Nephron (organoid): ENCODE measurements at regions not wholly inside any gene's neighbourhood (a gene's known extent, or its start where the extent isn't known, plus 50 kb on each side); places are given as distances from the start of the nearest gene placed in this dataset.
"Not testable (repeated sequence)": the region's sequence is repeated elsewhere in the genome, so short reads cannot be mapped to it uniquely, and the experiment has no call there.

Experiments
- H3K27ac Mint-ChIP-seq, 3 experiments: 2 replicates each; pipeline ENCODE4 v1.8.0; 2020; ENCODE audit warnings: mixed read lengths in 3 of 3, mild to moderate bottlenecking in 2 of 3, moderate library complexity in 1 of 3
- H3K27me3 Mint-ChIP-seq: 2 replicates; pipeline ENCODE4 v1.8.0; 2021; ENCODE audit warnings: low read depth, mild to moderate bottlenecking, moderate library complexity, mixed read lengths
- H3K36me3 Mint-ChIP-seq: 2 replicates; pipeline ENCODE4 v1.8.0; 2020; ENCODE audit warnings: low read depth, mixed read lengths
- H3K4me1 Mint-ChIP-seq: 2 replicates; pipeline ENCODE4 v1.8.0; 2020; ENCODE audit warnings: mixed read lengths
- H3K4me3 Mint-ChIP-seq, 3 experiments: 2 replicates each; pipeline ENCODE4 v1.8.0; 2020; ENCODE audit warnings: mild to moderate bottlenecking in 3 of 3, mixed read lengths in 3 of 3, moderate library complexity in 2 of 3
- H3K9me3 Mint-ChIP-seq: 2 replicates; pipeline ENCODE4 v1.8.0; 2020; ENCODE audit warnings: mixed read lengths
- CTCF ChIP-seq, 3 experiments: fragments of 200-600 bp; sonication (generic); IDR thresholded peaks; one replicate each; pipeline ENCODE4 v1.5.0; 2021; ENCODE audit warnings: antibody characterized with exemption in 3 of 3; ENCODE audit not compliant: unreplicated experiment in 3 of 3

DNA sequence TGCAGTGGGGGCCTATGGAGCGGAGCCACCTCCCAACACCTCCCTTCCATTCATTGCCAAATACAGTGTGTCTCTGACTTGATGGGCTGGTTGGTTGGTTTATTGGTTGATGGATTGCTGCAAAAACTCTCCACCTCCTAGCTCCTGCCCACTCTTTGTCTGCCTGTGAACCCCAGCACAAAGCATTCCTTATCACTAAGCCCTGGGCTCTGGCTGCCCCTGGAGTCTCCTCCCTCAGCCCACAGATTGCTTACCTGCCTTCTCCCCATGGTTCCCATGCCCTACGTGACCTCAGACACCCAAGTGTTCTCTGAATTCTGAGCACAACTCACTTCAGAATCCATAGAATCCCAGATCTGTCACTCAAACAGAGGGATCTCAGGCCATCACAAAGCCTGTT lies 139.1 kb upstream of the TPM1 start:
- peaks cover 43% of the 10 kb centered on the region for H3K4me1 Mint-ChIP-seq
- no peaks in the 10 kb centered on the region for H3K36me3 Mint-ChIP-seq
- peaks cover 3% of the 10 kb centered on the region for H3K27me3 Mint-ChIP-seq
- no peak overlapping the region for H3K4me3 Mint-ChIP-seq
- no peaks in the 10 kb centered on the region for H3K9me3 Mint-ChIP-seq
- no peak for TF ChIP-seq CTCF (IDR thresholded peaks at IDR 0.05; ENCODE audit: unreplicated experiment in 3 of 3)
- peak overlapping the region in 1 of 3 experiments; percentile 46 for H3K27ac Mint-ChIP-seq

- no peaks in the 10 kb centered on the region for H3K36me3 Mint-ChIP-seq
- TF ChIP-seq CTCF (IDR thresholded peaks at IDR 0.05; ENCODE audit: unreplicated experiment in 3 of 3) = no peak
- no peaks in the 10 kb centered on the region for H3K9me3 Mint-ChIP-seq
- H3K4me3 Mint-ChIP-seq = no peak overlapping the region
- H3K27ac Mint-ChIP-seq = peak overlapping the region in 1 of 3 experiments; percentile 30
- peaks cover 3% of the 10 kb centered on the region for H3K27me3 Mint-ChIP-seq
- H3K4me1 Mint-ChIP-seq = peaks cover 35% of the 10 kb centered on the region
These were observed 138.3 kb upstream of the TPM1 start for GRCh38 chr15:62904041-62904910.

GRCh38 chr15:62906627-62907026 lies 135.9 kb upstream of the TPM1 start:
- Mint-ChIP-seq H3K4me3 (no peak overlapping the region), H3K36me3 (no peaks in the 10 kb centered on the region), H3K4me1 (peaks cover 17% of the 10 kb centered on the region), H3K27me3 (no peaks in the 10 kb centered on the region), H3K27ac (no peak overlapping the region), H3K9me3 (no peaks in the 10 kb centered on the region)
- TF ChIP-seq CTCF (IDR thresholded peaks at IDR 0.05; ENCODE audit: unreplicated experiment in 3 of 3) = no peak

GRCh38 chr15:62907275-62907674 lies 135.3 kb upstream of the TPM1 start:
- no peak overlapping the region for H3K4me3 Mint-ChIP-seq
- no peaks in the 10 kb centered on the region for H3K9me3 Mint-ChIP-seq
- no peaks in the 10 kb centered on the region for H3K36me3 Mint-ChIP-seq
- no peak overlapping the region for H3K27ac Mint-ChIP-seq
- TF ChIP-seq CTCF (IDR thresholded peaks at IDR 0.05; ENCODE audit: unreplicated experiment in 3 of 3) = no peak
- H3K4me1 Mint-ChIP-seq = peaks cover 15% of the 10 kb centered on the region
- no peaks in the 10 kb centered on the region for H3K27me3 Mint-ChIP-seq

DNA sequence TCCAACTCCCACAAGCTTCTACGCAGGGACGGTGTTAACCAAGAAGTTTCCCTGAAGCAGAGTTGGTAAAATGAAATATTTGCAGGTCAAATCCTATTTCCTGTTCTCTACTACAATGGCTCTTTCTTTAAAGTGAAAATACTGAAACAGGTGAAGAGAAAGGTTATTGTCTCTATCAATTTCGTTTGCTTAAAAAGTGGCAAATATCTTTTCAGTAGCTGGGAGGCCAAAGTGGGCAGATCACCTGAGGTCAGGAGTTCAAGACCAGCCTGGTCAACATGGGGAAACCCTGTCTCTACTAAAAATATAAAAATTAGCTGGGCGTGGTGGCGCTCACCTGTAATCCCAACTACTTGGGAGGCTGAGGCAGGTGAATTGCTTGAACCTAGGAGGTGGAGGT lies 134.2 kb upstream of the TPM1 start:
- H3K36me3 Mint-ChIP-seq, H3K4me3 Mint-ChIP-seq, H3K27me3 Mint-ChIP-seq, H3K9me3 Mint-ChIP-seq: not testable (repeated sequence)
- Mint-ChIP-seq H3K4me1 (peaks cover 21% of the 10 kb centered on the region), H3K27ac (peak overlapping the region in 1 of 3 experiments; percentile 37)

GRCh38 chr15:62909257-62909656 lies 133.3 kb upstream of the TPM1 start:
- no peak for TF ChIP-seq CTCF (IDR thresholded peaks at IDR 0.05; ENCODE audit: unreplicated experiment in 3 of 3)
- no peaks in the 10 kb centered on the region for H3K36me3 Mint-ChIP-seq
- no peak overlapping the region for H3K27ac Mint-ChIP-seq
- peaks cover 17% of the 10 kb centered on the region for H3K4me1 Mint-ChIP-seq
- H3K27me3 Mint-ChIP-seq = no peaks in the 10 kb centered on the region
- no peak overlapping the region for H3K4me3 Mint-ChIP-seq
- H3K9me3 Mint-ChIP-seq = no peaks in the 10 kb centered on the region
